HG03432 (cell line): ENCODE measurements at regions not wholly inside any gene's neighbourhood (a gene's known extent, or its start where the extent isn't known, plus 50 kb on each side); places are given as distances from the start of the nearest gene placed in this dataset.

ENCODE experiments used
- ATAC-seq: cut with Tn5 transposase; IDR thresholded peaks from one replicate; pipeline ENCODE4 v1.9.1; 2021; ENCODE audit warnings: mild to moderate bottlenecking, moderate library complexity; ENCODE audit not compliant: unreplicated experiment

- no peak for ATAC-seq
Observed at GRCh38 chr1:82644186-82644915, 843.6 kb downstream of the ADGRL2 start.

GRCh38 chr1:82640352-82640751, 839.6 kb downstream of the ADGRL2 start:
- no peak for ATAC-seq

GRCh38 chr1:82634266-82634665, 833.5 kb downstream of the ADGRL2 start:
- no peak for ATAC-seq

DNA sequence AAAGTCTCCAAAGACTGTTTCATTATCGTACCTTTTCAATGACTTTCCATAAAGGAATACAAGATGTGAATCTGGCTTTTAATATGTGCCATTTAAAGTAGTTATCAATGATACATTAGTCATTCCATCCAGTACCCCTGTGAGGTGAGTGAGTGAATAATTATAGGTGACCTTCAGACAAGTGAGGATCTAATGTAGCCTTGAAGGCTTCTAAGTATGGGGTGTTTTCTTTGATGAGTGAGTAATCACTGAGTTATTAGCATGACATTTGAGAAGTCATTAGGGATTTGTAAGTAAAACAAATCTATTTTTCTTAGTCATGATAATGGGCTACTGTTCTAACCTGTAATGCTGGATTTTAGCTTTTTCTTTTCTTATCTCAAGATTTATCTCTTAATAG, 831.4 kb downstream of the ADGRL2 start:
- ATAC-seq = no peak

- ATAC-seq = no peak
Observed at GRCh38 chr1:82628887-82629286, 828.2 kb downstream of the ADGRL2 start.

- no peak for ATAC-seq
Observed at GRCh38 chr1:82625537-82625936, 824.8 kb downstream of the ADGRL2 start.

DNA sequence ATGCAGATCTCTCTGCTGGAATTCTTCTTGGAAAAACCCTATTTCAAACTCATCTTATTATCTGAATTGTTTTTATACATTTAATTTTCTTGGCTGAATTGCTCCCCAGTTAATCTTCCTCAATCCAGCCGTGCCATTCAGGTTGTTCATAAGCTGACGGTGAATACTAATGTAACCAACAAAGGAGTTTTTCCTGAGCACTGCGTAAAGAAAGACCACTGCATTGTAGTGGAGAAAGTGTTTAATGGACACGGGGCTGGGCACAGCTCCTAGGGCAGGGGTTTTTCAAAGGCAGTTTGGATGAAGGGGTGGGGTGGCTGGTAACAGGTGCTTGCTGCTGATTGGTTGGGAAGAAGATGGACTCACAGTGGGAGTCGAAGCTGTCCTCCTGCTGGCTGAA, 820.3 kb downstream of the ADGRL2 start:
- ATAC-seq = no peak

- no peak for ATAC-seq
Observed at GRCh38 chr1:82614090-82614489, 813.4 kb downstream of the ADGRL2 start.

DNA sequence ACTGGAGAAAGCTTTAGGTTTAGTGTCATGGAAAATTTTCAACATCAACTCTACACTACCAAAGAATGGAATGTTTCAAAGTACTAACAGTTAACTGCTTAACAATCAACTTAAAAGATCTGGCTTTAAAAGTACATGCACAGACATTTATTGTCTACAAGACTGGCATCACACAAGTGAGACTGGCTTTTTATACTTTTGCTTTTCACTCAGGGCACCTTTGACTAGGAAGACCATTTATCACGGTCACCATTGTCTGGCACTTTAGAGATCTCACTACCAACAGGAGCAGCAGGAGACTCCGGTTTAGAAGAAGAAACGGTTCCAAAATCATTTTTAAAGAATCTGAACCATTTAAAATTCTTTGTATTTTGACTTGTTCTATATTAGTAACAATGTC, 812.3 kb downstream of the ADGRL2 start:
- ATAC-seq = no peak

DNA sequence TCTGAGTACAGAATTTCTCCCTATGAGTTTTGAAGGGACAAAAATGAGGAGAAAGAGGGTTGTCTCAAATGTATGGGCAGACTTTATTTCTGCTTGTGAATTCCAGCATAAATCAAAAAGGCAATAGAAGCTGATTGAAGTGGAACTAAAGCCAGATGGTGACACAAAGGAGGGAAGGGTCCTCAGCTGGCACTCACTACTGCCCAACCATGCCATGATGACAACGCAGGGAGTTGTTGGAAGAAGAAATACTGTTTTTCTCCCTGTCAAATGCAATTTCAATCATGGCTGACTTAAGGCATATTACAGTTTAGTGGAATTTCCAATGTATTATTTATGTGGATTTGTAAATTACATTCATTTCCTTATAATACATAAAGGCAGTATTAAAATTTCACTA, 805.8 kb downstream of the ADGRL2 start:
- ATAC-seq = no peak

DNA sequence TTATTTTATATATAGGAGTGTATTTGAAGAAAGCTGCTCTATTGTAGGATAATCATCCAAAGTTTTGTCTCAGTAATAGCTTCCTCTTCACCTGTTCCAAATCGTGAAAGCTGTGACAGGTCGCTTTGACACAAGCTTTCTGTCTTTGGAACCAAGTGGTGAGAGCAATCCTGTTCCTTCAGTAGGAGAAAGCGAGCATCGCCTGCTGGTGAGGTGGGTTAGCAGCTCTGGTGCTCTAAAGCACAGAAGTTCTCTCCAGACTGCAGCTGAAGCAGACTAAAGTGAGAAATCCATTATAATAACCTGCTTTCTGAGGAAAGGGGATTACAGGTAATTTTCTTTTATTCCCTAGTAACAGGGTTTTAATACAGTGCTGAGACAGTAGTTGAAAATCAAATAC, 803.8 kb downstream of the ADGRL2 start:
- no peak for ATAC-seq

GRCh38 chr1:82600314-82600713, 799.6 kb downstream of the ADGRL2 start:
- ATAC-seq = no peak

DNA sequence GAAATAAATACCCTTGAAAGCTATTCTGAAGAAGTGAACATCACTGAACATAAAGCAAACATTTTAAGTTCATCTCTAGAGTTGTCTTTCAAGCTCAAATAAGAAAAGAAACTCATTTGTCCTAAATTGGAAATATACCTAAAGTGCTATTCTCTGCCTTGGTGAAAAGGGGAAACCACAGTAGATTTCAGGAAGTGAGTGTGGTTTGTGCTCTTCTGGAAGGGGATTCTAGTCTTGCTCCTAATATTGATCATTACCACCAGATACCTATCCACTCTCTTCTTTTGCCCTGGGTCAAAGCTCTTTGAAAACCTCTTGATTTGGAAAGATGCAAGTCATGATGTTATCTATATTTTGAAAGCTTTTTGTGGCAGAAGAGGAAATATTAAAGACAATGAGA, 798.1 kb downstream of the ADGRL2 start:
- no peak for ATAC-seq

- ATAC-seq = no peak
Observed at GRCh38 chr1:82598337-82598736, 797.6 kb downstream of the ADGRL2 start.

DNA sequence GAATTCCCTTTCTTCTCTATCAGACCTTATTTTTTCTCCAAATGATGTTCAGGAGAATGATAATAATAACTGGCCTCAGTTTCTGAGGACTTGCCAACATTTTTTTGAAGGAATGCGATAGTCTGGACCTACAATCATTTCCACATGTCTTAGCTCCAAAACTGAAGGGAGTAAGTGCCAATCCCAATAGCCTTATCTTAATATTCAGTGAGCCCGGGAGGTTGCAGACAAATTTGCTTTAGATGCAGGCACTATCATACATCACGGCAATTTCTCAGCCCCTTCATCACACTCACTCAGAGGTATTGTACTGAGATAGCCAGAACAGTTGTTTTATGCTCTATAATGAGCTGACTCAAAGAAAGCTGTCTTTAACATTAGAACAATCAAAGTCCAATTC, 796.9 kb downstream of the ADGRL2 start:
- no peak for ATAC-seq

DNA sequence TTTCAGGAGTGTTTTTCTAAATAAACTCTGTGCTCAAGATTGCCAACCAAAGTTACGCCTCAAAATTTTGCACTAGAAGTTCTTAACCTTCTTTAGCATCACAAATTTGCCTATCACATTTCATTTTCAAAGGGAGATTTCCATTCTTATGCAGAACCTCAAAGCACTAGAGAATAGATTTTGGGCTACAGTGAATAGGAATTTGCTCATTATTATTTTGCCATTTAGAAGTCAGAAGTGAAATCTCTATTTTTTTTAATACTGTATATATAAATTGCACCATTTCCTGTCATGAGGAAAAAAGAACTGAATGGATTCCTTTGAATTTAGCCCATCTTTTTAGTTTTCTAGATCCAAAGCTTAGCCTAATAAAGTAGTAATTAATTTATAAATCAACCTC, 796.4 kb downstream of the ADGRL2 start:
- ATAC-seq = no peak

- ATAC-seq = no peak
Observed at GRCh38 chr1:82593561-82593960, 792.8 kb downstream of the ADGRL2 start.

GRCh38 chr1:82589588-82589987, 788.9 kb downstream of the ADGRL2 start:
- ATAC-seq = no peak

GRCh38 chr1:82587371-82587770, 786.6 kb downstream of the ADGRL2 start:
- ATAC-seq = no peak

- ATAC-seq = peak; percentile 47
Observed at GRCh38 chr1:82586473-82586872, 785.7 kb downstream of the ADGRL2 start.

- no peak for ATAC-seq
Observed at GRCh38 chr1:82582347-82582746, 781.6 kb downstream of the ADGRL2 start.

- ATAC-seq = no peak
Observed at GRCh38 chr1:82578086-82578726, 777.5 kb downstream of the ADGRL2 start.

GRCh38 chr1:82567348-82567747, 766.6 kb downstream of the ADGRL2 start:
- no peak for ATAC-seq
